Mesothelial cell of epicardium (in vitro differentiated cells): ENCODE measurements at regions not wholly inside any gene's neighbourhood (a gene's known extent, or its start where the extent isn't known, plus 50 kb on each side); places are given as distances from the start of the nearest gene placed in this dataset.

Source experiments
- DNase-seq, 2 experiments: peaks; one replicate each; pipeline ENCODE4 v3.0.0; 2021; ENCODE audit warnings: low spot score in 2 of 2; ENCODE audit not compliant: unreplicated experiment in 2 of 2
- H3K27ac Mint-ChIP-seq: 2 replicates; pipeline ENCODE4 v1.8.0; 2021; ENCODE audit warnings: mixed read lengths
- H3K27me3 Mint-ChIP-seq: 2 replicates; pipeline ENCODE4 v1.8.0; 2021; ENCODE audit warnings: low read depth, mixed read lengths
- H3K36me3 Mint-ChIP-seq: 2 replicates; pipeline ENCODE4 v1.8.0; 2021; ENCODE audit warnings: mixed read lengths
- H3K4me1 Mint-ChIP-seq: 2 replicates; pipeline ENCODE4 v1.8.0; 2021; ENCODE audit warnings: mixed read lengths
- H3K4me3 Mint-ChIP-seq: 2 replicates; pipeline ENCODE4 v1.8.0; 2021; ENCODE audit warnings: mild to moderate bottlenecking, moderate library complexity, mixed read lengths
- H3K9me3 Mint-ChIP-seq: 2 replicates; pipeline ENCODE4 v1.8.0; 2021; ENCODE audit warnings: mixed read lengths
- CTCF ChIP-seq: fragments of 200-600 bp; sonication (generic); IDR thresholded peaks from one replicate; pipeline ENCODE4 v1.5.0; 2021; ENCODE audit warnings: antibody characterized with exemption; ENCODE audit not compliant: unreplicated experiment

GRCh38 chr2:116975608-116976007 lies 838.9 kb upstream of the DDX18 start:
- H3K36me3 Mint-ChIP-seq, result no peaks in the 10 kb centered on the region
- TF ChIP-seq CTCF, result no peak
- H3K4me1 Mint-ChIP-seq, result no peaks in the 10 kb centered on the region
- H3K4me3 Mint-ChIP-seq, result no peak overlapping the region
- no peaks in the 10 kb centered on the region for H3K27me3 Mint-ChIP-seq
- H3K27ac Mint-ChIP-seq, result no peak overlapping the region
- no peak for DNase-seq
- peaks cover 31% of the 10 kb centered on the region for H3K9me3 Mint-ChIP-seq

GRCh38 chr2:116979916-116980764 lies 834.4 kb upstream of the DDX18 start:
- H3K4me3 Mint-ChIP-seq, result no peak overlapping the region
- no peak overlapping the region for H3K27ac Mint-ChIP-seq
- peaks cover 32% of the 10 kb centered on the region for H3K9me3 Mint-ChIP-seq
- H3K4me1 Mint-ChIP-seq, result no peaks in the 10 kb centered on the region
- H3K36me3 Mint-ChIP-seq, result peaks cover 8% of the 10 kb centered on the region
- no peak for DNase-seq
- no peaks in the 10 kb centered on the region for H3K27me3 Mint-ChIP-seq
- no peak for TF ChIP-seq CTCF

- no peak for TF ChIP-seq CTCF
- Mint-ChIP-seq H3K27ac (no peak overlapping the region), H3K4me3 (no peak overlapping the region), H3K9me3 (peaks cover 29% of the 10 kb centered on the region), H3K27me3 (no peaks in the 10 kb centered on the region), H3K36me3 (peaks cover 8% of the 10 kb centered on the region), H3K4me1 (peaks cover 6% of the 10 kb centered on the region)
- DNase-seq, result no peak
These were observed 827.0 kb upstream of the DDX18 start for GRCh38 chr2:116987447-116987846.

GRCh38 chr2:116988303-116988702 lies 826.2 kb upstream of the DDX18 start:
- peaks cover 6% of the 10 kb centered on the region for H3K4me1 Mint-ChIP-seq
- H3K27ac Mint-ChIP-seq, result peak overlapping the region; percentile 23
- DNase-seq, result no peak
- no peak for TF ChIP-seq CTCF
- H3K27me3 Mint-ChIP-seq, result no peaks in the 10 kb centered on the region
- peaks cover 8% of the 10 kb centered on the region for H3K36me3 Mint-ChIP-seq
- H3K9me3 Mint-ChIP-seq, result peaks cover 21% of the 10 kb centered on the region
- H3K4me3 Mint-ChIP-seq, result no peak overlapping the region

GRCh38 chr2:117019357-117019756 lies 795.1 kb upstream of the DDX18 start:
- H3K36me3 Mint-ChIP-seq, result no peaks in the 10 kb centered on the region
- H3K27me3 Mint-ChIP-seq, result no peaks in the 10 kb centered on the region
- no peak overlapping the region for H3K4me3 Mint-ChIP-seq
- no peak for DNase-seq
- TF ChIP-seq CTCF, result no peak
- no peak overlapping the region for H3K27ac Mint-ChIP-seq
- no peaks in the 10 kb centered on the region for H3K9me3 Mint-ChIP-seq
- H3K4me1 Mint-ChIP-seq, result no peaks in the 10 kb centered on the region
